HG03457 (cell line): ENCODE measurements at regions not wholly inside any gene's neighbourhood (a gene's known extent, or its start where the extent isn't known, plus 50 kb on each side); places are given as distances from the start of the nearest gene placed in this dataset.

ENCODE experiments used
- ATAC-seq: cut with Tn5 transposase; IDR thresholded peaks from one replicate; pipeline ENCODE4 v1.9.1; 2021; ENCODE audit warnings: moderate number of reproducible peaks; ENCODE audit not compliant: unreplicated experiment

DNA sequence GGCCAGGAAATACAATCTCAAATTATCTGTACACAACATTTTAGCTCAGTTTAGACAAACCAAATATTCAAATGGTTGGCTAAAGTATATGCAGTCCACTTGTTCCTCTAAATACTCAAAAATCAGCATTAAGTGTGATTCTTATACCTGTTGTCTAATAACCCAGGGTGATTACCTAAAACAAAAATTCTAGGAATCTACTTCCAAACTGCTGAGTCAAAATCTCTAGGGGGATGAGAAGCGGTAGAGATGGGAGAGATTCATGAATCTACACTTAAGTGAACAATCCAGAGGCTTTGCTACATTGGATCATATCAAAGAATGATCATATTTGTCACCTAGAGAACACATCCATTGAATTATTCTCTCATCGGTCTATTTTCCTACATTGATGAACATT lies 420.9 kb upstream of the PKDCC start:
- no peak for ATAC-seq

DNA sequence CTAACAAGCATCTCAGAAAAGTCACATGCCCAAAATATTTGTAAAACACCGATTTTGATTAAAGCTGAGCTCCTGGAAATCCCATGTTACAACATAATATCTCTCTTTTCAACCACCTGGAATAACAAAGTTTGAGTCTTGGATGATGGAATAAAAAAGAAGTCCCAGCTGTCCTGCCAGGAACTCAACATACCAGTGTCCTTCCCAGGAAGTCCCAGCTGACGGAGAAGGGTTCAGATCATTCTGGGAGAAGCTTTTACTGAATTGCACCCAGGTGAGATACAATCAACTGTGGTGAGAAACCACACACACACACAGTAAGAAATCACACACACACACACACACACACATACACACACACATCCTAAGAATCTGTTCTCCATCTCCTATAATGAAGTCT lies 413.1 kb upstream of the PKDCC start:
- no peak for ATAC-seq

DNA sequence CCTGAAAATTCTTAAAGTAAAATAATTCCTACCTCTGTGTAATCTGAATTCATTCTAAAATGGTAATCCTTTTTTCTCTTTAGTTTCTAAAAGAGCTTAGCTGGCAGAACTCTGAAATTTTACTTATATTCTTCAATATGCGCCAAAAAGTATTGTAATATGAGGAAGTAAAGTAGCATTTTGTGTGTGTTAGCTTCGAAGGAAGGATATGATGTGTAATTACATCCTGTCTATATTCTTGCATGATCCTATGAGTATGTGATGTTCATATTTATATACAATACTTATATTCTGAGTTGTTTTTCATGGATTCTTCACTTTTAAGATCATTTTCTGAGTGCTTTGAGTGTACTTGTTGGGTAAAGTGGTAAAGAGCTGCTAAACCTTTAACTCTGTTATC lies 402.9 kb upstream of the PKDCC start:
- ATAC-seq, result no peak

DNA sequence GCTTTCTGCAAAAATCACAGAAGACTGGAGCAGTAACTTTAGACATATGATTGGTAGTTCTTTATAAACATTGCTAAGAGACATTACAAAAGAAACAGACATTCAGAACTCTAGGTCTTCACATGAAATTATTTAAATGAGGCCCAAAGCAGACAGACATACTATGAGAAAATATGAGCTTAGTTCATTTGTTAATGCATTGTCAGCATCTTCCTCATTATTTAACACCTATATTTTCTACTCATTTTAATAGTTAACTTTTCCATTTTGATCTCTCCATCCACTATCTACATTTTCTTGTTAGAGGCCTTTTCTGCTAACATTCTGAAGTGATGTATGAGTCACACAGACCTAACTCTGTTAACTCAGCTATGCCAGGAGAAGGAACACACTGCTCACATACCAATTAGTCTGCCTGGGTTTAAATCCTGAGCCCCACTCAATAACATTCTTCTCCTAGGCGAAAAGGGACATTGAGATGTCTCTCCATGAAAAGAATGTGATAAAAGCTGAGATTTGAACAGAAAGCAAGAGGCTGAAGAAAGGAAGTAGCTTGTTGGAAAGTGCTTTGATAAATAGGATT lies 400.3 kb upstream of the PKDCC start:
- ATAC-seq, result no peak

DNA sequence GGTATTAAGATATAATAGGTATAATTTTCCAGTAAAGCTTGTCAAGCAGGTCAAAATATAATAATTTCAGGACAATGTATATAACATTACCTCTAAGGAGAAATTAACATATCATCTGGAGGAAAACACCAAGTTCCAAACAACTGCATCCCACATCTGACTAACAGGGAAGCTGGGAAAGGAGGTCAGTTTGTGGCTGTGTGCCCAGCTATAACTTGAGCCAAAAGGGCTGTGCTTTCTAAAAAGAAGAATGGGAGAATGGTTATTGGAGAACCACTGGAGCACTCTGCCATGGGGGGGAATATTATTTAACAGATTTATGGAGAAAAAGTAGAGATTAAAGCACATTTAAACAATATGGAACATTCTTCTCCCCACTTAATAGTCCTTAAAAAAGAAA lies 390.6 kb upstream of the PKDCC start:
- ATAC-seq, result no peak

DNA sequence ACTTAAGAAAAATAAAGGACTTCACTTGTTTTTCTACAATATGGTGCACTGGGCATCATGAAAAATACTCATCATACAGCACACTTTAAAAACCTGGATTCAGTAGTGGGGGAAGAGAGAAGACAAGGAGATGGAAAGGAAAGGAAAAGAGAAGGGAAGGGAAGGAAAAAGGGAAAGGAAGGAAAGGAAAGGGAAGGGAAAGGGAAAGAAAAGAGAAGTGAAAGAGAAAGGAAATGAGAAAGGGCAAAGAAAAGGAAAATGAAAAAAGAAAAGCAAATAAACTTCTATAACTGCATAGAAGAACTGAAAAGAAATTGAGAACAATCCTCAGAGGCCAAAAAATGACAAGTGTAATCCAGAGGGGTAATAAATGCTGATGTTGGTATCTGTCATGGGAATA lies 388.1 kb upstream of the PKDCC start:
- no peak for ATAC-seq

DNA sequence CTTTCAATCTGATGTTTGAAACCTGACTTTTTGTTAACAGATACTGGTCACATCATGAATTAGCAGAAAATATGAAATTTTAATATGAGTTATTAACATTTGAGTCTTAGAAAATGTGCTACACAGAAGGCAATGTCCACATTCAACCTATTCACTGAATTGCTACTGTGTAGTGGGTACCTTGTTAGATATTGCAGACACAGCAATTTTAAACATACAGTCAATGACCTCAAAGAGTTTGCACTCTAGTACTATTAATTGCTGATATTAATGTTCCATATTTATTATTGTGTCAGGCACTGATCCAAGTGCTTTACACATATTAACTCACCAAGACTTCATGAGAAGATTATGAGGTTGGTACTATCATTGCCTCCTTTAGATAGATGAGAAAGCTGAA lies 385.4 kb upstream of the PKDCC start:
- ATAC-seq, result no peak

DNA sequence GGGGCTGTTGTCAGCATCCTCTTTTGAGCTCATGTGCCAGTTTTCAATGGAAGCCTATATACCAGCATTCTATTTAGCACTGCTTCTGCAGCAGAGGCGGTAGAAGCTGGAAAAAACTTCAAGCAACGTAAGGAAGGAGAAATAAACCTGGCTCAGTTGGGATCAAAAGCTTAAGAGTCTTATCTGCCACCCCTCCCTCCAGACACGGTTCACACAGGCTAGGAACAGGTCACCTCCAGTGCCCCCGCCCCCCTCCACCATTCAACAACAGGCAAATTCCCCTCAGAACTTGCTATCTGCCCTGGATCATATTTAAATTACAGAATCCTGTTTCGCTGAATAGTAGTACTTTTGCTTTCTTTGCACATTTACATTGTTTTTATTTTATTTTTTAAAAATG lies 384.8 kb upstream of the PKDCC start:
- ATAC-seq, result no peak

DNA sequence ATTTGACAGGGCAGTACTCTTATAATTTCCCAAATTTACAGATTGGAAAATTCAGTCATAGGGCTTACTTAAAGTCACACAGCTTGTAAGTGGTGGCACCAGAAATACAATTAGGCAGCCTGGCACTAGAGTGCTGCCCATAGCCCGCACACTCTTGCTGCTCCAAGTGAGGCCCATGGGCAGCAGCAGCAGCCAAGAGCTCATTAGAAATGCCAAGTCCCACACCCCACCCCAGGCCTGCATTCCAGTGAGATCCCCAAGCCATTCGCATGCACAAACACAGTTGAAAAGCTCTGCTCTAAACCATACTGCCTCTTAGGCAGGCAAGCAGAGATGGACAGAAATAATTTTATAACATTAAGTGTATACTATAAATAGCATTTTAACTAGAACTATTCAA lies 379.3 kb upstream of the PKDCC start:
- ATAC-seq, result no peak

DNA sequence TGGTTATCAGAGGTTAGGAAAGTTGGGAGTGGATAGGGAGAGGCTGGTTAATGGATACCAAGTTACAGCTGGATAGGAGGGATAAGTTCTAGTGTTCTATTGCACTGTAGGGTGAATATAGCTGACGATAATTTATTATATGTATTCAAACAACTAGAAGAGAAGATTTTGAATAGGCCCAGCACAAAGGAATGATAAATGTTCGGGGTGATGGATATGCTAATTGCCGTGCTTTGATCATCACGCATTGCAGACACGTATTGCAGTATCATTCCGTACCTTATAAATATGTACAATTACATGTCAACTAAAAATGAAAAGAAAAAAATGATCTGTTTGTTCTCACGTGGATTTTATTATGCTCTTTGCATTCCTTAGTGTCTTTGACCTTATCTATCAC lies 369.2 kb upstream of the PKDCC start:
- no peak for ATAC-seq

DNA sequence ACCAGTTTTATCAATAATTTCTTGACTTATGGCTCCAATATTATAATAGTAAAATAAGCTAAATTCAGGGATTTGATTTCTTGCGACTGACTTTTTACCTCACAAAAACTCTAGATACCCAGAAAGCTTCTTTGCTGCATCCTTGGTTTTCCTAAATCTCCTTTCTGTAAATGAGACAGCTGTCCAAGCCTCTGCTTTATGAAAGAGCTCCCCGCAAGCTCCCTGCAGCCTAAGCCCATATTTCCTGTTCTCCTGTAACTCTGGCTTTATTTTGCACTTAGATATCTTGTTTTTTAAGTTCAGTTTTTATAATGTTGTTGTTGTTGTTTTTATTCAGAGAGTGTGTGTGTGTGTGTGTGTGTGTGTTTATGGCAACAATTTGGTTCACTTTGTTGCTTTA lies 361.7 kb upstream of the PKDCC start:
- ATAC-seq, result no peak

DNA sequence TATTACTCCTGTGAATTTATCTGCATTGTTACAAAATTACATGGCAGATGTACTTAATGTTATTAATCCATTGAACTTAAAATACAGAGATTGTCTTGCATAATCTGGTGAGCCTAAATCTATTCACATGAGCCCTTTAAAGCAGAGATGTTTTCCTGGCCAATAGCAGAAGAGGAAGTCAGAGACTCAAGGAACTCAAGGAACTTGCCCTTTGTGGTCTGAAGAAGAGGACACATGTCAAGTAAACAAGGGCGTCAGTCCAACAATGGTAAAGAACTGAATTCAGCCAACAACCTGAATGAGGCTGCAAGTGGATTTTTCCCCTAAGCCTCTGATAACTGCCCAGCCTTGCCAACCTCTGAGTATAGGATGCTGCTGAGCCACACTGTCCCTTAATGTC lies 356.3 kb upstream of the PKDCC start:
- no peak for ATAC-seq

DNA sequence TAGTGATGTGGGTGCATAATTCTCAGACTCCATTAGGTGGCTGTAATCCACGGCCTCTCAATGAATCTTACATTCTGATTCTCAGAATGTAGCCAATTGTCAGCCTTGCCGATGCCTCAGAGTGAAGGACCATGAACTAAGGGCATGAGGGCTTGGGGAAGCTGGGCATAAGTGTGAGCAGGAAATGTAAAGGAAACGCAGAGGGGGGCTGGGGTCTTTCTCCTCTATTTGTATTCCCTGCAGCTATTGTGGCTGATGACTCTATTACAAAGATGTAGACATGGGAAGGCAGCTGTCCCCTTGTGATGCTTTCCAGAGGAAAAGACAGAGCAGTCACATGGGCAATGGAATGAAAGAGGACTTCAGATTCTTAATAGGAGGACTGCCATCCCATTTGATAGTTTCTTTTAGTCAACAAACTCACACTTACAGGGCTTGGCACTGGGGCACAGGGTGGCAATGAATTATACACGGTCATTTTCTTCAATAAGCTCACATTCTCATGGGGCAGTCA lies 353.2 kb upstream of the PKDCC start:
- no peak for ATAC-seq

DNA sequence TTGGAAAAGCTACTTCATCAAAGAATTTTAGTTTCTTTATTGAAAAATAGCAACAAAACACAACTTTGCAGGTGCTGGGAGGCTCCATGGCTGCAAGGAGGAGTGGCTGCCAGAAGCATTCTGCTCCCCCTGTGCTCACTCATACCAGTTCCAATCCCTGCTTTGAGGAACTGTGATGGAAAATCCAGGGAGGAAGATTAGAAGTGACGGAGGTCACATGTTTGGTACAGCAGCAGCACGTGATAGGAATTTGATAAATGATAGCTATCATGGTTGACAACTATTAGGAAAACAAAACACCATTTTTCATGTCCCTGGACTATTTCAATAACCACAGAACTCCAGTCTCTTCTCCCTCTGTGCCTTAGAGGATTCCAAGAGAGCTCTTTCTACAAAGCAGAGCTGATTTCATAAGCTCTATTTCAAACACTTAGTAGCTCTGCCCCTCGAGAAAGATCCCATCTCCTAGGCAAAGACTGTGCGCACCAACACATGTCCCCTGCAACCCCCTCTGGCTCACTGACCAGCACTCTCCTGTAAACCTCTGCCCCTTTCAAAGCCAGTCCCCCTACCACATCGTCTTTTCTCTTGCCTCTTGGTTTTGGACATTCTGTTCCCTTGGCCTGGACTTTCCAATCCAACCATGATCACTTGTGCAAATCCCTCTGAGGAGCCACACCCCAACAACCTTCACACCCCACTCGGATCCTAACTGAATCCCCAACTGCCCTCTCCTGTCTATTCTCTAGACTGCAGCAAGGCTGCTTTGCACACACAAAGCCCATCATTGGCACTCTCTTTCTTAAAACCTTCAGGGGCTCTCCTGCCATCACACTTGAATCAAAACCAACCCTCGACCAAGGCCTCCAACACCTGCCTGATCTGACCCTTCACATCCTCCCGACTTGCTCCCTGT lies 352.4 kb upstream of the PKDCC start:
- ATAC-seq, result no peak

DNA sequence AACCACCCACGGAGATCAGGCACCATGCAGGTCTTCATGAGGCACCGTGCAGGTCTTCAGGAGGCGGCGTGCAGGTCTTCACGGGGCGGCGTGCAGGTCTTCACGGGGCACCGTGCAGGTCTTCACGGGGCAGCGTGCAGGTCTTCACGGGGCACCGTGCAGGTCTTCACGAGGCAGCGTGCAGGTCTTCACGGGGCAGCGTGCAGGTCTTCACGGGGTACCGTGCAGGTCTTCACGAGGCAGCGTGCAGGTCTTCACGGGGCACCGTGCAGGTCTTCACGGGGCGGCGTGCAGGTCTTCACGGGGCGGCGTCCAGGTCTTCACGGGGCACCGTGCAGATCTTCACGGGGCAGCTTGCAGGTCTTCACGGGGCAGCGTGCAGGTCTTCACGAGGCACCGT lies 350.4 kb upstream of the PKDCC start:
- no peak for ATAC-seq

DNA sequence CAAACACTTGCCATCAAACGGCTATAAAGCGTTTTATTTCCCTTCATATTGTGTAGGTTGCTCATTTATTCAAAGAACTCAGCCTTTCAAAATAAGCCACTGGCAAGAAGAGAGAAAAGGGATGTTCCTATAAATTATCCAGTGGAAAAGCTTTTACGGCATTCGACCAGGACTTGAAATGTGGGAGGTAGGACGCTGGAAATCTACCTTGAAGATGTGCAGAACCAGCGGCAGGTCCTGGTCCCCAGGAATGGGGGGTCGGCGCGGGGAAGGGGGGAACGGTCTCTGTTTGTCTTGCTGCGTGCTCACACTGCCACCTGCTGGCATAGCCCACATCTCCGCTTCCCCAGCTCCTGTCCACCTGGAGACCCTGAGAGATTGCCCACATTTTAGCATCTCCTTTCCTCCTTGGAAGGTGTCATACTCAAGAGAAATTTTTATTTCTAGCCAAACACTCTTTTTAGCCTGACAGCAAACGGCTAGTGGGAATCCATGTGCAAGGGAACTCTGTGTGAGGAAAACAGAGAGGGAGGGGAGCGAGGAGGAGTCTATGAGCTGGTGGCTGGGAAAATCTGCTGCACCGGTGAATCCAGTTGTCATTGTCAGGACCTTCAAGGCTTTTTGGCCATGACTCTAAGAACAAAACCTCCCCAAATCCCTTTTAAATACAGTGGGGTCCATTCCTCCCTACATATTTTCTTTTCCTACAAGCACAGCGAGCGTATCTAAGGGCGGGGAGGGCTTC lies 349.0 kb upstream of the PKDCC start:
- no peak for ATAC-seq

DNA sequence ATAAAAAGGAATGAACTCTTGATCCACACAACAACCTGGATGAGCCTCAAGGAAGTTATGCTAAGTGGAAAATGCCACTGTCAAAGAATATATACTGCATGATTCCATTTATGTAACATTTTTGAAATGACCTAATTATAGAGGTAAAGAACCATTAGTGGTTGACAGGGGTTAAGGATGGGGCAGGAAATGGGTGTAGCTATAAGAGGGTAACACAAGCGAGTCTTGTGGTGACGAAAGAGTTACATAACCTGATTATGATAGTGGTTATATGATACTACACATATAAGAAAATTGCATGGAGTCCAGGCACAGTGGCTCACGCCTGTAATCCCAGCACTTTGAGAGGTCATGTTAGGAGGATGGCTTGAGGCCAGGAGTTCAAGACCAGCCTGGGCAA lies 346.6 kb upstream of the PKDCC start:
- ATAC-seq, result no peak

DNA sequence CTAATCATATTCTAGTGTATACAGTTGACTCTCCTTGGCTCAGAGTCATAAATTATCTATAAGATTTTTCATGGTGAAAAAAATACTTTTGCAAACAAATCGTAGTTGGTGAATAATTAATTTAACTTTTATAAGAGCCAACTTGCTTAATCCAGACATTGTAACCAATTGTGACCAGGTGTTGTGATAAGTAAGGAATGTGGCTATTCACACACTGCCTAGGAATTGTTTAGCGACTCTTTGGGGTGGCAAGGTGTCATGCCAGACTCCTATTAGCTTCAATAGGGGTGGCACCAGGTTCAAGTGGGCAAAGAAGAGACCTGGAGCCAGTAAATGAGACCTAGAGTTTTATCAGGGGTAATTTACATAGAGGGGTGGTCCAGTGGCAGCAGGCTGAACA lies 344.7 kb upstream of the PKDCC start:
- no peak for ATAC-seq

DNA sequence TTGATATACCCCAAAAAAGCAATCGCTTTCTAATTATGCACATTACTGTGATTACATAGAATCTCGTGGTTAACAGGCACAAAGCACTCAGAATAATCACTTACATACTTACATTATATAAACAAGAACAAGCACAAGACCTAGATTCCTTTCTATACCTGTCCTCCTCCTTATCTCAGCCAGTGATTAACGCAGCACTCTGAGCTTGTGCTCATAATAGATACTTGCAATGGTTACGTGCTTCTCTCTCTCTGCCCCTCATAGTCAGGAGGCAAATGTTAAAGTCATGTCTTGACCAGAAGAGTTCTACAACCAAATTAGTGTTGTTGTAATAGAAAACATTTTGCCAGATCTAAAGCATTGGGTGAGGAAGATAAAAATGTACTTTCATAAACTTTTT lies 342.2 kb upstream of the PKDCC start:
- no peak for ATAC-seq

DNA sequence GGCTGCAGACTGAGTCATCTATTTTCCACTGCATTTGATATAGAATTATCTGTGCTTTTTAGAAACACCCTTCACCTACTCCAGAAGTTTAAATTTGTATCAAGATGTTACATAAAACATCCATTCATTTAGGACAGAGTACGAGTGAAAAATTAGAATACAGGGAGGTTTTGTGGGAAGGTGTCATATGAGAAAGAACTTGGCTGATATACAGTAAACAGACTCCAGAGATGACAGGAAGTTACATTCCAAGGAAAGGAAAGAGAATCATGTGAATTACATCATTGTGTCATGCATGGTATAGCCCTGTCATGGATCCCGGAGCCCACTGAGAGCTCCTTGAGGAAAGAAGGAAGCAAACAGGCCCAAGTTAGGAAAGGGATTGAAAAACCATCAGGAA lies 341.5 kb upstream of the PKDCC start:
- no peak for ATAC-seq

DNA sequence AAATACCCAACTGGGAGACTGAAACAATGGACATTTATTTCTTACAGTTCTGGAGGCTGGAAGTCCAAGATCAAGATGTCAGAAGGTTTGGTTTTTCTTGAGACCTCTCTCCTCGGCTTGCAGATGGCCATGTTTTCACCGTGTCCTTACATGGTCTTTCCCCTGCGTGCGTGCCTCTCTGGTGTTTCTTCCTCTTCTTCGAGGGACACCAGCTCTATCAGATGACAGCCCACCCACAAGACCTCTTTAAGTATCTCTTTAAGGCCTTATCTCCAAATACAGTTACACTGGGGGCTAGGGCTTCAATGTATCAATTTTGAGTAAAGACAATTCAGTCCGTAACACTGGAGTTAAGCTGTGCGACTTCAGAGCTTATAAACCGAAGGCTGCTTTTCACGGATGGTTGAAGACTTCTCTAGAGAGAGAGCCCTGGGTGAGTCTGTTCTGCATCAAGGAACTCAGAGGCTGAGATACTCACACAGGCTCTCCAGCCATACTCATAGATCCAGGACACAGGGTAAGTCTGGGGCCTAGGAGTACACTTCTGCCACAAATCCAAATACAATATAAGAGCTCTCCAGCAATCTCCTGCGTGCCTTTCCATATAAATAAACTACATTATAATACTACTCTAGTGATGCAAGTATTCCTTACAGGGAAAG lies 339.9 kb upstream of the PKDCC start:
- no peak for ATAC-seq
